Cardiac muscle cell (in vitro differentiated cells and primary cell): ENCODE measurements at regions not wholly inside any gene's neighbourhood (a gene's known extent, or its start where the extent isn't known, plus 50 kb on each side); places are given as distances from the start of the nearest gene placed in this dataset.
"Not testable (repeated sequence)": the region's sequence is repeated elsewhere in the genome, so short reads cannot be mapped to it uniquely, and the experiment has no call there.

Experiments used
- DNase-seq, 2 donors: peaks; one replicate each; pipeline versions ENCODE4 v3.0.0 to v3.0.0-alpha.2; 2010 to 2017; ENCODE audit warnings: low read depth in 1 of 2, low spot score in 1 of 2
- H3K27ac ChIP-seq: fragments of 200-600 bp; sonication (generic); 2 replicates; pipeline ENCODE4 v1.5.1; 2016
- H3K27me3 ChIP-seq: fragments of 200-600 bp; sonication (generic); 2 replicates; pipeline ENCODE4 v1.6.0; 2016; ENCODE audit warnings: control low read depth
- H3K36me3 ChIP-seq: fragments of 200-600 bp; sonication (generic); 2 replicates; pipeline ENCODE4 v1.5.1; 2016; ENCODE audit warnings: control low read depth
- H3K4me1 ChIP-seq: fragments of 200-600 bp; sonication (generic); 2 replicates; pipeline ENCODE4 v1.8.1; 2017; ENCODE audit warnings: low read depth, mild to moderate bottlenecking, mixed run types
- H3K4me3 ChIP-seq: fragments of 200-600 bp; sonication (generic); 2 replicates; pipeline ENCODE4 v1.5.1; 2016; ENCODE audit warnings: mild to moderate bottlenecking
- H3K9me3 ChIP-seq: fragments of 200-600 bp; sonication (generic); 2 replicates; pipeline ENCODE4 v1.5.1; 2017; ENCODE audit warnings: low read depth, mild to moderate bottlenecking, control low read depth
- TF ChIP-seq, protein P1 (sequence below): IDR thresholded peaks from 2 replicates; pipeline ENCODE4 v1.5.1; 2012; ENCODE audit warnings: low read depth, mild to moderate bottlenecking, low read length

DNA sequence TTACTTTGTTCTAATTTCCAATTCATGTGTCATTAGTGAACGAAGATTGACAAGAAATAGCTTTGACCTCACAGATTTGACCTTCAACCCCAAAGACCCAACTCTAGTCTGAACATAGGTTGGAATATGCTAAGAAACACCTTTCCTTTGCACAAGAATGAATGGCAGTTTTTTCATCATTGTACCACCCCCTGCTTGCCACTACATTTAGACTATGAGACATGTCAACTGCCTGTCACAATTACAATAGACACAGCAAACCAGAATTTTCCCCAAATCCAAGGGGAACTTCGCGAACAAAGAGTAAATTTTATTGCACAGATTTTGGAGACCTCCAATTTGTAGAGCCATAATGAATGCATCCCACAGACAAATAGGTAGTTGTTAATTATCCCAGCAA is 535.4 kb downstream of the PRKD1 start:
- Histone ChIP-seq H3K27ac (no peak overlapping the region), H3K27me3 (peaks cover 5% of the 10 kb centered on the region), H3K36me3 (no peaks in the 10 kb centered on the region), H3K9me3 (no peaks in the 10 kb centered on the region), H3K4me3 (no peak overlapping the region), H3K4me1 (no peaks in the 10 kb centered on the region)
- DNase-seq, result no peak
- TF ChIP-seq, protein P1, sequence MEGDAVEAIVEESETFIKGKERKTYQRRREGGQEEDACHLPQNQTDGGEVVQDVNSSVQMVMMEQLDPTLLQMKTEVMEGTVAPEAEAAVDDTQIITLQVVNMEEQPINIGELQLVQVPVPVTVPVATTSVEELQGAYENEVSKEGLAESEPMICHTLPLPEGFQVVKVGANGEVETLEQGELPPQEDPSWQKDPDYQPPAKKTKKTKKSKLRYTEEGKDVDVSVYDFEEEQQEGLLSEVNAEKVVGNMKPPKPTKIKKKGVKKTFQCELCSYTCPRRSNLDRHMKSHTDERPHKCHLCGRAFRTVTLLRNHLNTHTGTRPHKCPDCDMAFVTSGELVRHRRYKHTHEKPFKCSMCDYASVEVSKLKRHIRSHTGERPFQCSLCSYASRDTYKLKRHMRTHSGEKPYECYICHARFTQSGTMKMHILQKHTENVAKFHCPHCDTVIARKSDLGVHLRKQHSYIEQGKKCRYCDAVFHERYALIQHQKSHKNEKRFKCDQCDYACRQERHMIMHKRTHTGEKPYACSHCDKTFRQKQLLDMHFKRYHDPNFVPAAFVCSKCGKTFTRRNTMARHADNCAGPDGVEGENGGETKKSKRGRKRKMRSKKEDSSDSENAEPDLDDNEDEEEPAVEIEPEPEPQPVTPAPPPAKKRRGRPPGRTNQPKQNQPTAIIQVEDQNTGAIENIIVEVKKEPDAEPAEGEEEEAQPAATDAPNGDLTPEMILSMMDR, result no peak

DNA sequence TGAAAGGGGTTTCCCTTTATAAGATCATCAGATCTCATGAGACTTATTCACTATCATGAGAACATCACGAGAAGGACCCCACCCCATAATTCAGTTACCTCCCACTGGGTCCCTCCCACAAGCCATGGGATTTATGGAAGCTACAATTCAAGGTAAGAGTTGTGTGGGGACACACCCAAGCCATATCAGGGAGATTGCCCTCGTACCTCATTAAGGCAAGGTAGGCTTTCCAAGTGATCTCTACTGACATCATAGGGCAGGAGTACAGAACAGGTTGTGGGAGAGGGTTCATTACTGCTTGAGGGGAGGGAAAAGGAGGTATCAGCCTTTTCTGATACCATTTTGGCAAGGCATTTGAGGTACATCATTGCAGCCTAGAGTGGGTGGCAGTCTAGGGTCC is 524.6 kb downstream of the PRKD1 start:
- H3K27ac ChIP-seq, result no peak overlapping the region
- TF ChIP-seq, protein P1, result no peak
- no peaks in the 10 kb centered on the region for H3K36me3 ChIP-seq
- DNase-seq, result no peak
- no peaks in the 10 kb centered on the region for H3K9me3 ChIP-seq
- H3K4me1 ChIP-seq, result no peaks in the 10 kb centered on the region
- no peak overlapping the region for H3K4me3 ChIP-seq
- H3K27me3 ChIP-seq, result no peaks in the 10 kb centered on the region

DNA sequence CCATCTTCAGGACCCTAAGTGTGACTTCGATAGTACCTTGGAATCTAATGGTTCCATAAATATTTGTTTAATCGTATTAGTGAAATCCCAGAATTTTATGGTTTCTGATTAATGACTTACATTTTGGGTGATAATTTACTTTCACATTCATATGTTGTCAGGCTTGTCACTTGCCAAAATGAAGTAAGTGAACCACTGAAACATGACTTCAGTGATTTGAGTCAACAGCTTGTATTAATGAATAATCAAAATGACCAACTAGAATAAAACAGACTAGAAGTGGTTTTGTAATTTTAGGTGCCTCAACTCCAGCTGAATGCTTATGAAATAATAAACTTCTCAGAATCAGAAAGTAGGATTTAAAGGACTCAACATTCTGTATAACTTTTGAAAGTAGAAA is 517.1 kb downstream of the PRKD1 start:
- H3K9me3 ChIP-seq, result no peaks in the 10 kb centered on the region
- DNase-seq, result no peak
- H3K27ac ChIP-seq, result no peak overlapping the region
- H3K4me3 ChIP-seq, result no peak overlapping the region
- H3K36me3 ChIP-seq, result no peaks in the 10 kb centered on the region
- H3K4me1 ChIP-seq, result peaks cover 5% of the 10 kb centered on the region
- no peaks in the 10 kb centered on the region for H3K27me3 ChIP-seq
- TF ChIP-seq, protein P1, result no peak

DNA sequence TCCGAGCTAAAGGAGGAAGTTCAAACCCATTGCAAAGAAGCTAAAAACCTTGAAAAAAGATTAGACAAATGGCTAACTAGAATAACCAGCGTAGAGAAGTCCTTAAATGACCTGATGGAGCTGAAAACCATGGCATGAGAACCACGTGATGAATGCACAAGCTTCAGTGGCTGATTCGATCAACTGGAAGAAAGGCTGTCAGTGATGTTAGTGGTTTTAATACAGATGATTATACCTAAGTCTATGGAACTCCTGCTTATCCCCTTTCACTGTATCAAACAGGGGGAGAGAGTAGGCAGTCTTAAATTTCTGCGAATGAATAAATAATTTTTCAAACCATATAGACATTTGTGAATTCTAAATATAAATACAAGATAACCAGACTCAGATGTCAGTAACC is 512.7 kb downstream of the PRKD1 start:
- not testable (repeated sequence) for H3K4me3 ChIP-seq, H3K27me3 ChIP-seq, H3K9me3 ChIP-seq, H3K27ac ChIP-seq, H3K36me3 ChIP-seq, DNase-seq, H3K4me1 ChIP-seq

DNA sequence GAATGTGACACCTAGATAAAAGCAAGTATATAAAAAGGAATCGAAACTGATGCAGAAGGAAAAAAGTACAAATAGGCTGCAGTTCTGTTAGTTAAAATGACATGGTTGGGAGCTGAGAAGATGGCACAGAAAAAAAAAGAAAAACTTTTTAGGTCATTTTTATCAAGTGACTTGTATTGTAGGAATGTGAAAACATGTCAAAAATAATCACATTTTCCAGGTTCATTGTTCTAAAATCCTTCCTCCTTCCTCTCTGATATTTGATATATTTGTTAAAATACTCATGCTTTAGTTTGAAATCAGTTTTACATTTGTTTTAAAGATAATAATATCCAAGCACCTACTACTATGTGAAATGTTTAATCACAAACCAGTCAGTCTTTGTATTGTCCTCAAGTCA is 507.9 kb downstream of the PRKD1 start:
- Histone ChIP-seq H3K9me3 (no peaks in the 10 kb centered on the region), H3K27me3 (no peaks in the 10 kb centered on the region), H3K27ac (no peak overlapping the region), H3K4me3 (no peak overlapping the region), H3K4me1 (no peaks in the 10 kb centered on the region), H3K36me3 (no peaks in the 10 kb centered on the region)
- TF ChIP-seq, protein P1, result no peak
- no peak for DNase-seq

DNA sequence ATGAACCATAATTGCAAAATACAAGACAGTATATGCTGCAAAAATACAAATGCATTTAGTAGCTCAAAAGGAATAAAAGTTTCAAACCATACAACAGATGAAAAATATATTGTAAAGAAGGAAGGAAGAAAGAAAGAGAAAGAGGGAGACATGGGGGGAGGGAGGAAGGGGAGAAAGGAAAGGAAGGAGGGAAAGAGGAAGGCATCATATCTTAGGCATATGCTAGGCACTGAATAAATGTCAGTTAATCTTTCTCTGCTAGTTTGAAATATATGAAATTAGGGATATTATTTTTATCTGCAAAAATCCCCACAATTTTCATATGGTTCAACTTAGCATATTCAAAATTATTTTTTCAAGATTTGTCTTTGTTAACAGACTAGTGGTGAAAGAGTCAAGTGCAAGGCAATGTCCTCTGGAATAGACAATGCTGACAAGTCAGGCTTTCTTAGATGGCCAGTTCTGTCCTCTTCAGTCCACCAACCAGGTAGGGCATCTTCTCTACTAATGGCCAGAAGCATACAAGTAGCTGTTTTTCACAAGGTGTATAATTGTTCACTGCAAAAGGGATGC is 506.4 kb downstream of the PRKD1 start:
- H3K4me3 ChIP-seq, result no peak overlapping the region
- H3K27ac ChIP-seq, result no peak overlapping the region
- TF ChIP-seq, protein P1, result no peak
- H3K36me3 ChIP-seq, result no peaks in the 10 kb centered on the region
- H3K4me1 ChIP-seq, result no peaks in the 10 kb centered on the region
- no peak for DNase-seq
- no peaks in the 10 kb centered on the region for H3K9me3 ChIP-seq
- no peaks in the 10 kb centered on the region for H3K27me3 ChIP-seq
